ENCODE measurements at regions not wholly inside any gene's neighbourhood (a gene's known extent, or its start where the extent isn't known, plus 50 kb on each side); places are given as distances from the start of the nearest gene placed in this dataset.

GRCh38 chr3:190718671-190719070, 143.8 kb downstream of the GMNC start:
- POLR2A ChIA-PET, result no interaction called here
- Histone ChIP-seq H3K9ac (ENCODE audit: control insufficient read depth, insufficient read depth, low read length) (no peak overlapping the region), H3K79me2 (ENCODE audit: control insufficient read depth, insufficient read depth, low read length) (no peaks in the 10 kb centered on the region), H3K4me1 (ENCODE audit: control insufficient read depth, insufficient read depth, low read length) (peaks cover 3% of the 10 kb centered on the region; the same call in 1 of the 2 replicates), H3K27ac (ENCODE audit: control insufficient read depth, insufficient read depth) (no peak overlapping the region), H4K20me1 (ENCODE audit: control insufficient read depth, insufficient read depth) (no peaks in the 10 kb centered on the region), H3K36me3 (ENCODE audit: control insufficient read depth in 2 of 2, insufficient read depth in 2 of 2, low read length in 1 of 2) (no peaks in the 10 kb centered on the region), H2AFZ (ENCODE audit: control insufficient read depth, low read depth, low read length) (no peak overlapping the region), H3K9me3 (replicated peaks; ENCODE audit: control insufficient read depth, insufficient read depth, low read length) (no peaks in the 10 kb centered on the region), H3K4me2 (ENCODE audit: control insufficient read depth, insufficient read depth) (no peak overlapping the region), H3K27me3 (replicated peaks in 1 of 2; ENCODE audit: control insufficient read depth in 2 of 2, insufficient read depth in 2 of 2, low read length in 1 of 2) (no peaks in the 10 kb centered on the region; a peak in 1 of 4 replicates), H3K4me3 (no peak overlapping the region)
- SMC1A ChIA-PET (ENCODE audit: uncharacterized antibody, unreplicated experiment), result no interaction called here
- WGBS (ENCODE audit: insufficient coverage, insufficient replicate concordance, low lambda C conversion rate, missing lambda C conversion rate), result 14% methylated on average over 4 of the region's 4 CpGs
- DNase-seq (ENCODE audit: low read depth, low spot score) (no peak), FAIRE-seq (no peak), ATAC-seq (no peak)
- RAD21 ChIA-PET (ENCODE audit: unreplicated experiment), result no interaction called here
- intact Hi-C loops (cut with micrococcal nuclease; ENCODE audit: unreplicated experiment) (no loop called here), in situ Hi-C loops (cut with MboI) (no loop called here)
- no TSS peak for BruUV-seq (replicated peaks)
- TF ChIP-seq RELB (IDR thresholded peaks at IDR 0.05; ENCODE audit: low read depth) (no peak), NFYB (IDR thresholded peaks at IDR 0.05; ENCODE audit: insufficient read depth, low read depth, low read length) (no peak), IKZF2 (IDR thresholded peaks at IDR 0.05) (no peak), SMAD1 (IDR thresholded peaks at IDR 0.05; ENCODE audit: low read depth, partially characterized antibody) (no peak), SP1 (IDR thresholded peaks at IDR 0.05; ENCODE audit: low read depth, low read length) (no peak), MYB (IDR thresholded peaks at IDR 0.05; ENCODE audit: borderline replicate concordance, low read depth, low read length) (no peak), CHD4 (IDR thresholded peaks at IDR 0.05) (no peak), EZH2 (IDR thresholded peaks at IDR 0.05; ENCODE audit: borderline replicate concordance, control insufficient read depth, low read depth, low read length) (no peak)
- TF ChIP-seq, protein P1, sequence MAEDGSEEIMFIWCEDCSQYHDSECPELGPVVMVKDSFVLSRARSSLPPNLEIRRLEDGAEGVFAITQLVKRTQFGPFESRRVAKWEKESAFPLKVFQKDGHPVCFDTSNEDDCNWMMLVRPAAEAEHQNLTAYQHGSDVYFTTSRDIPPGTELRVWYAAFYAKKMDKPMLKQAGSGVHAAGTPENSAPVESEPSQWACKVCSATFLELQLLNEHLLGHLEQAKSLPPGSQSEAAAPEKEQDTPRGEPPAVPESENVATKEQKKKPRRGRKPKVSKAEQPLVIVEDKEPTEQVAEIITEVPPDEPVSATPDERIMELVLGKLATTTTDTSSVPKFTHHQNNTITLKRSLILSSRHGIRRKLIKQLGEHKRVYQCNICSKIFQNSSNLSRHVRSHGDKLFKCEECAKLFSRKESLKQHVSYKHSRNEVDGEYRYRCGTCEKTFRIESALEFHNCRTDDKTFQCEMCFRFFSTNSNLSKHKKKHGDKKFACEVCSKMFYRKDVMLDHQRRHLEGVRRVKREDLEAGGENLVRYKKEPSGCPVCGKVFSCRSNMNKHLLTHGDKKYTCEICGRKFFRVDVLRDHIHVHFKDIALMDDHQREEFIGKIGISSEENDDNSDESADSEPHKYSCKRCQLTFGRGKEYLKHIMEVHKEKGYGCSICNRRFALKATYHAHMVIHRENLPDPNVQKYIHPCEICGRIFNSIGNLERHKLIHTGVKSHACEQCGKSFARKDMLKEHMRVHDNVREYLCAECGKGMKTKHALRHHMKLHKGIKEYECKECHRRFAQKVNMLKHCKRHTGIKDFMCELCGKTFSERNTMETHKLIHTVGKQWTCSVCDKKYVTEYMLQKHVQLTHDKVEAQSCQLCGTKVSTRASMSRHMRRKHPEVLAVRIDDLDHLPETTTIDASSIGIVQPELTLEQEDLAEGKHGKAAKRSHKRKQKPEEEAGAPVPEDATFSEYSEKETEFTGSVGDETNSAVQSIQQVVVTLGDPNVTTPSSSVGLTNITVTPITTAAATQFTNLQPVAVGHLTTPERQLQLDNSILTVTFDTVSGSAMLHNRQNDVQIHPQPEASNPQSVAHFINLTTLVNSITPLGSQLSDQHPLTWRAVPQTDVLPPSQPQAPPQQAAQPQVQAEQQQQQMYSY (CRISPR knock-in tag; IDR thresholded peaks at IDR 0.05), result no peak
- TF ChIP-seq, protein P2, sequence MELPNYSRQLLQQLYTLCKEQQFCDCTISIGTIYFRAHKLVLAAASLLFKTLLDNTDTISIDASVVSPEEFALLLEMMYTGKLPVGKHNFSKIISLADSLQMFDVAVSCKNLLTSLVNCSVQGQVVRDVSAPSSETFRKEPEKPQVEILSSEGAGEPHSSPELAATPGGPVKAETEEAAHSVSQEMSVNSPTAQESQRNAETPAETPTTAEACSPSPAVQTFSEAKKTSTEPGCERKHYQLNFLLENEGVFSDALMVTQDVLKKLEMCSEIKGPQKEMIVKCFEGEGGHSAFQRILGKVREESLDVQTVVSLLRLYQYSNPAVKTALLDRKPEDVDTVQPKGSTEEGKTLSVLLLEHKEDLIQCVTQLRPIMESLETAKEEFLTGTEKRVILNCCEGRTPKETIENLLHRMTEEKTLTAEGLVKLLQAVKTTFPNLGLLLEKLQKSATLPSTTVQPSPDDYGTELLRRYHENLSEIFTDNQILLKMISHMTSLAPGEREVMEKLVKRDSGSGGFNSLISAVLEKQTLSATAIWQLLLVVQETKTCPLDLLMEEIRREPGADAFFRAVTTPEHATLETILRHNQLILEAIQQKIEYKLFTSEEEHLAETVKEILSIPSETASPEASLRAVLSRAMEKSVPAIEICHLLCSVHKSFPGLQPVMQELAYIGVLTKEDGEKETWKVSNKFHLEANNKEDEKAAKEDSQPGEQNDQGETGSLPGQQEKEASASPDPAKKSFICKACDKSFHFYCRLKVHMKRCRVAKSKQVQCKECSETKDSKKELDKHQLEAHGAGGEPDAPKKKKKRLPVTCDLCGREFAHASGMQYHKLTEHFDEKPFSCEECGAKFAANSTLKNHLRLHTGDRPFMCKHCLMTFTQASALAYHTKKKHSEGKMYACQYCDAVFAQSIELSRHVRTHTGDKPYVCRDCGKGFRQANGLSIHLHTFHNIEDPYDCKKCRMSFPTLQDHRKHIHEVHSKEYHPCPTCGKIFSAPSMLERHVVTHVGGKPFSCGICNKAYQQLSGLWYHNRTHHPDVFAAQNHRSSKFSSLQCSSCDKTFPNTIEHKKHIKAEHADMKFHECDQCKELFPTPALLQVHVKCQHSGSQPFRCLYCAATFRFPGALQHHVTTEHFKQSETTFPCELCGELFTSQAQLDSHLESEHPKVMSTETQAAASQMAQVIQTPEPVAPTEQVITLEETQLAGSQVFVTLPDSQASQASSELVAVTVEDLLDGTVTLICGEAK (IDR thresholded peaks at IDR 0.05; ENCODE audit: borderline replicate concordance), result no peak
- CTCF ChIA-PET, result no interaction called here

Data from GM12878 (cell line).